KMS-11 (cell line): ENCODE measurements at regions not wholly inside any gene's neighbourhood (a gene's known extent, or its start where the extent isn't known, plus 50 kb on each side); places are given as distances from the start of the nearest gene placed in this dataset.

Source experiments
- H2AFZ ChIP-seq: fragments of 200-600 bp; sonication (generic); 2 replicates; pipeline ENCODE4 v1.6.1; 2016; ENCODE audit warnings: antibody characterized with exemption, mixed run types, low read depth
- H3K27ac ChIP-seq: fragments of 200-600 bp; sonication (generic); 2 replicates; pipeline ENCODE4 v1.6.1; 2016; ENCODE audit warnings: mild to moderate bottlenecking, mixed run types
- H3K27me3 ChIP-seq: fragments of 200-600 bp; sonication (generic); 2 replicates; pipeline ENCODE4 v1.6.1; 2017; ENCODE audit warnings: mild to moderate bottlenecking, low read depth, mixed run types, moderate library complexity; ENCODE audit not compliant: insufficient read depth
- H3K36me3 ChIP-seq: fragments of 200-600 bp; sonication (generic); 2 replicates; pipeline ENCODE4 v1.6.1; 2017; ENCODE audit warnings: mild to moderate bottlenecking, mixed run types; ENCODE audit not compliant: insufficient read depth
- H3K4me1 ChIP-seq: fragments of 200-600 bp; sonication (generic); 2 replicates; pipeline ENCODE4 v1.6.1; 2016; ENCODE audit warnings: mild to moderate bottlenecking, low read depth, mixed run types; ENCODE audit not compliant: poor library complexity, severe bottlenecking
- H3K4me2 ChIP-seq: fragments of 200-600 bp; sonication (generic); 2 replicates; pipeline ENCODE4 v1.7.0; 2016; ENCODE audit warnings: mild to moderate bottlenecking, mixed run types
- H3K4me3 ChIP-seq: fragments of 200-600 bp; sonication (generic); IDR thresholded peaks from 2 replicates; pipeline ENCODE4 v1.6.1; 2017; ENCODE audit warnings: low read depth, low read length, mixed read lengths; ENCODE audit not compliant: insufficient read depth
- H3K79me2 ChIP-seq: fragments of 200-600 bp; sonication (generic); 2 replicates; pipeline ENCODE4 v1.6.1; 2016; ENCODE audit warnings: low read depth, mixed run types; ENCODE audit not compliant: insufficient read depth
- H3K9ac ChIP-seq: fragments of 200-600 bp; sonication (generic); 2 replicates; pipeline ENCODE4 v1.6.1; 2016; ENCODE audit warnings: mild to moderate bottlenecking, mixed run types
- H4K20me1 ChIP-seq: fragments of 200-600 bp; sonication (generic); 2 replicates; pipeline ENCODE4 v1.6.1; 2016; ENCODE audit warnings: mild to moderate bottlenecking, mixed run types; ENCODE audit not compliant: insufficient read depth
- TF ChIP-seq, protein P1 (sequence below): fragments of 200-600 bp; sonication (generic); conservative IDR thresholded peaks from 2 replicates; pipeline ENCODE4 v1.6.1; 2017; ENCODE audit warnings: low read depth, mild to moderate bottlenecking, antibody characterized with exemption, low read length, moderate library complexity, mixed read lengths

DNA sequence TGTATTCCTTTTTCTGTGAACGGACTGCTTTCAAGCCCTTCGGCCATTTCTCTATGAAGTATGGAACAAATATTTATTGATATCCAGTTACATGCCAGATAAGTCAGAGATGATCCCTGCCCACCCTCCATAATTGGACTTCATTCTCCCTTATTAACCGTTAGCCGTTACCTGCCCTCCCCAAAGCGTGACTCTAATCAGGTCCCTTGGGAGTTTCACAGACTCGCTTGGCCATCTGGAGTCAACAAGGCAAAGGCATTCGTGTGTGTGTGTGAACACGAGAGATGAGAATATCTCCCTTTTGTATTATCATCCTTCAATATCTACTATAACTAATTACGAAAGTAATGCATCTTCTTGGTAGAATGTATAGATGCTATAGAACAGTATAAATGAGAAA, 314.5 kb downstream of the TLE3 start:
- Histone ChIP-seq H3K79me2 (no peaks in the 10 kb centered on the region), H3K4me1 (no peaks in the 10 kb centered on the region), H3K4me2 (no peak overlapping the region), H3K27me3 (no peaks in the 10 kb centered on the region), H3K9ac (no peak overlapping the region), H2AFZ (no peak overlapping the region), H3K36me3 (no peaks in the 10 kb centered on the region), H3K4me3 (no peak overlapping the region), H3K27ac (no peak overlapping the region), H4K20me1 (no peaks in the 10 kb centered on the region)
- TF ChIP-seq, protein P1, sequence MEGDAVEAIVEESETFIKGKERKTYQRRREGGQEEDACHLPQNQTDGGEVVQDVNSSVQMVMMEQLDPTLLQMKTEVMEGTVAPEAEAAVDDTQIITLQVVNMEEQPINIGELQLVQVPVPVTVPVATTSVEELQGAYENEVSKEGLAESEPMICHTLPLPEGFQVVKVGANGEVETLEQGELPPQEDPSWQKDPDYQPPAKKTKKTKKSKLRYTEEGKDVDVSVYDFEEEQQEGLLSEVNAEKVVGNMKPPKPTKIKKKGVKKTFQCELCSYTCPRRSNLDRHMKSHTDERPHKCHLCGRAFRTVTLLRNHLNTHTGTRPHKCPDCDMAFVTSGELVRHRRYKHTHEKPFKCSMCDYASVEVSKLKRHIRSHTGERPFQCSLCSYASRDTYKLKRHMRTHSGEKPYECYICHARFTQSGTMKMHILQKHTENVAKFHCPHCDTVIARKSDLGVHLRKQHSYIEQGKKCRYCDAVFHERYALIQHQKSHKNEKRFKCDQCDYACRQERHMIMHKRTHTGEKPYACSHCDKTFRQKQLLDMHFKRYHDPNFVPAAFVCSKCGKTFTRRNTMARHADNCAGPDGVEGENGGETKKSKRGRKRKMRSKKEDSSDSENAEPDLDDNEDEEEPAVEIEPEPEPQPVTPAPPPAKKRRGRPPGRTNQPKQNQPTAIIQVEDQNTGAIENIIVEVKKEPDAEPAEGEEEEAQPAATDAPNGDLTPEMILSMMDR: no peak

DNA sequence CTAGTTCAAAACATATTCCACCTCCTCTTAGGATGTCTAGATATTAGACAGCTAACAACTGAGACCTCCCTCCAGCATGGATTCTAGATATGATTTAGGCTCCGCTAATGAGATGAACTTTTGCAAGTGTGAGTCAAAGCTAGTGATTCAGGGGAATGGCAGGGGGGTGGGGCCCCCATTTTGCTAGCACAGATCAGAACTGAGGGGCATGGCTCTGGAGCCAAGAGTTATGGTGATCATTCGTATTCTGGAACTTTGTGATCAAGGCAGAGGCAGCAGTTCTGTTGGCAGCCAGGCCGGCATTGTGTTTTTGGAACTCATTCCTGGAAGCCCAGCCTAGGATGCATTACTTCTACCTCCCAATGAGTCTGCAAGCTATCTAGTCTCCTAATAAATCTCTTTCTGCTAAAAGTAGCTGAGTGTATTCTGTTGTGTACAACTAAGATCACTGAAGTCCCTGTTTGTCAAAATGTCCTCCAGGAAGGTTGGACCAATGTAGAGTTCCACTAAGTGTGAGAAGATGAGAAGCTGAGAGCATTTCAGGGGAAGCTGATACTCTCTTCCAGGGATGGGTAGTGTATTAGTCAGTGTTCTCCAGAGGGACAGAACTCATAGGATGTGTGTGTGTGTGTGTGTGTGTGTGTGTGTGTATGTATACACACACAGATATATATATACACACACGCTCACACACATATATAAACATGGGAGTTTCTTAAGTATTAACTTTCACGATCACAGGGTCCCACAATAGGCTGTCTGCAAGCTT, 312.7 kb downstream of the TLE3 start:
- Histone ChIP-seq H3K4me2 (no peak overlapping the region), H4K20me1 (no peaks in the 10 kb centered on the region), H3K79me2 (no peaks in the 10 kb centered on the region), H3K9ac (no peak overlapping the region), H2AFZ (no peak overlapping the region), H3K36me3 (no peaks in the 10 kb centered on the region), H3K4me3 (no peak overlapping the region), H3K4me1 (no peaks in the 10 kb centered on the region), H3K27me3 (no peaks in the 10 kb centered on the region), H3K27ac (no peak overlapping the region)
- TF ChIP-seq, protein P1: no peak

DNA sequence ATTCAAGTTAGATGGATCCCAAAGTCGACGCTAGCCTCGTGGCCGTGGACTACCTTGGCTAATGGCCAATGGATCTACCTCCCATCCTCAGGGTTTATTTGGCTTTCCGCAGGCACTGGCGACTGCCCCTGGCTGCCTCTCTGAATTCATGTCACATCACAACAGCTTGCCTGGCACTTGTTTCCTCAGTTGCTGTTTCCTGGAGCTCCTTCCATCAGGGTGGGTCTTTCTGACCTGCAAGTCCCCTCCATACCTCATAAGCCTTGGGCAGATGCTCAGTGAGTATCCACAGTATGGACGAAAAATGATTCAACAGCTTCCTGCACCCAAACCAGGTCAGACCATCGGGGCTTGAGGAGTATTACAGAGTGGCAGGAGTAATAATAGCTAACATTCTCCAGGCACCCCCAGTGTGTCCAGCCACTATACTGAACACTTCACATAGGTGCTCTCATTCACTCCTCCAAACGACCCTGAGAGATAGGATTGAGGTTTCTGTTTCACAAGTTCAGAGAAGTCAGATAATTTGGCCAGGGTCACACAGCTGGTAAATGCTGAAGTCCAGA, 311.5 kb downstream of the TLE3 start:
- Histone ChIP-seq H3K9ac (no peak overlapping the region), H3K4me1 (no peaks in the 10 kb centered on the region), H2AFZ (no peak overlapping the region), H3K36me3 (no peaks in the 10 kb centered on the region), H3K4me2 (no peak overlapping the region), H3K27ac (no peak overlapping the region), H4K20me1 (no peaks in the 10 kb centered on the region), H3K4me3 (no peak overlapping the region), H3K27me3 (no peaks in the 10 kb centered on the region), H3K79me2 (no peaks in the 10 kb centered on the region)
- TF ChIP-seq, protein P1: no peak

DNA sequence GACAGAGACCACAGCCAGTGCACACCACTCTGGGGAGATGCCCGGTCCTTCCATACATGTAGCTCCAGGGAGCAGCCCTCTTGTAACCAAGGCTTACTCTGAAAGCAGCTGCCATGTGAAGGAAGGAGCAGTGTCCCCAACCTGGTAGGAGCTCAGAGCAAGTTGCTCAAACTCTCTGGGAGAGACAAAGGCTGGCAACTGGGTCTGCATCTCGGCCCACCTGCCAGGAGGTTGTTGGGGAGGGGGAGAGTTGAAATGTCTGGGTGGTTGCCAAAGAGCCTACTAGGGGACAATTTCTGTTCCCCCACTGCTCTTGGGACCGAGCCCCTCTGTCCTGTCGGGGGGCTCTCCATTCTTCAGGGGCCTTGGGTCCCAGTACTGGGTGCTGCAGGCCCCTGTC, 309.9 kb downstream of the TLE3 start:
- Histone ChIP-seq H3K4me1 (no peaks in the 10 kb centered on the region), H3K36me3 (no peaks in the 10 kb centered on the region), H2AFZ (no peak overlapping the region), H4K20me1 (no peaks in the 10 kb centered on the region), H3K27ac (no peak overlapping the region), H3K9ac (no peak overlapping the region), H3K4me3 (no peak overlapping the region), H3K4me2 (no peak overlapping the region), H3K79me2 (no peaks in the 10 kb centered on the region), H3K27me3 (no peaks in the 10 kb centered on the region)
- TF ChIP-seq, protein P1: no peak
